Gastrocnemius medialis (tissue), 4 donors: ENCODE measurements at regions not wholly inside any gene's neighbourhood (a gene's known extent, or its start where the extent isn't known, plus 50 kb on each side); places are given as distances from the start of the nearest gene placed in this dataset.

Source experiments
- ATAC-seq, 2 donors: fragments of 150-250 bp; one replicate each; pipeline ENCODE4 v1.9.1; 2016
- DNase-seq, 2 donors: peaks; one replicate each; pipeline ENCODE4 v3.0.0-alpha.2; 2019
- H3K27ac ChIP-seq, 4 donors: fragments of 200-600 bp; sonication (generic); 1 replicate in 1 of 4; 2 replicates in 3 of 4; pipeline ENCODE4 v1.5.1; 2016 to 2018; ENCODE audit warnings: mild to moderate bottlenecking in 2 of 4, moderate library complexity in 1 of 4
- H3K27me3 ChIP-seq, 3 donors: fragments of 200-600 bp; sonication (generic) in 2 of 3; 1 replicate in 1 of 3; 2 replicates in 2 of 3; pipeline versions ENCODE4 v1.5.1 to v1.6.0; 2016 to 2019; ENCODE audit warnings: mild to moderate bottlenecking in 1 of 3, moderate library complexity in 1 of 3
- H3K36me3 ChIP-seq, 2 donors: fragments of 200-600 bp; sonication (generic) in 1 of 2; one replicate each; pipeline ENCODE4 v1.5.1; 2017 to 2018
- H3K4me1 ChIP-seq, 2 donors: fragments of 200-600 bp; sonication (generic) in 1 of 2; one replicate each; pipeline ENCODE4 v1.5.1; 2016 to 2017; ENCODE audit warnings: mild to moderate bottlenecking in 2 of 2
- H3K4me3 ChIP-seq, 4 donors: fragments of 200-600 bp; sonication (generic) in 3 of 4; 1 replicate in 1 of 4; 2 replicates in 3 of 4; pipeline ENCODE4 v1.5.1; 2016 to 2019; ENCODE audit warnings: mild to moderate bottlenecking in 2 of 4
- H3K9me3 ChIP-seq, 3 donors: fragments of 200-600 bp; sonication (generic) in 2 of 3; 1 replicate in 1 of 3; 2 replicates in 2 of 3; pipeline ENCODE4 v1.5.1; 2016 to 2019
- CTCF ChIP-seq, 5 experiments: fragments of 450-650 bp in 3 of 5; fragments of 200-600 bp in 2 of 5; sonication (generic) in 2 of 5; IDR thresholded peaks in 4 of 5; conservative IDR thresholded peaks in 1 of 5; 1 replicate in 4 of 5; 2 replicates in 1 of 5; pipeline ENCODE4 v1.5.1; 2016 to 2019; ENCODE audit warnings: antibody characterized with exemption in 5 of 5, mild to moderate bottlenecking in 3 of 5, moderate library complexity in 3 of 5
- POLR2A ChIP-seq, 2 donors: fragments of 450-650 bp; IDR thresholded peaks; one replicate each; pipeline ENCODE4 v1.6.1; 2017; ENCODE audit warnings: antibody characterized with exemption in 2 of 2, mild to moderate bottlenecking in 2 of 2, moderate library complexity in 2 of 2
- in situ Hi-C, 4 donors: fragments of 200-750 bp; cut with MboI; loops; one replicate each; pipeline versions ENCODE4 v1.15.0 to v1.8.0; 2017; ENCODE audit warnings: low sequenced_read_pairs in 4 of 4
- intact Hi-C: fragments of 100-400 bp; cut with DNase I; formaldehyde crosslinking; loops from one replicate; pipeline ENCODE4 v1.15.1; 2023; ENCODE audit warnings: low total_unique reads
- microRNA-seq, 2 donors: library from miRNA; unstranded; fragments of <30 nt; microRNA quantifications; one replicate each; pipeline ENCODE4, GENCODE V29; 2016; ENCODE audit warnings: borderline replicate concordance in 2 of 2

GRCh38 chr3:67318162-67318561 is 320.1 kb downstream of the KBTBD8 start:
- Histone ChIP-seq H3K9me3 (no peaks in the 10 kb centered on the region), H3K4me3 (no peak overlapping the region), H3K36me3 (no peaks in the 10 kb centered on the region), H3K4me1 (no peaks in the 10 kb centered on the region), H3K27ac (no peak overlapping the region), H3K27me3 (no peaks in the 10 kb centered on the region)
- no peak for ATAC-seq
- intact Hi-C loops (no loop called here), in situ Hi-C loops (no loop called here)
- TF ChIP-seq POLR2A (IDR thresholded peaks at IDR 0.05) = no peak
- TF ChIP-seq CTCF (IDR thresholded peaks at IDR 0.05 in 4 of 5, conservative IDR thresholded peaks at IDR 0.05 in 1 of 5) = no peak
- DNase-seq = no peak

GRCh38 chr3:67324554-67324953 is 326.4 kb downstream of the KBTBD8 start:
- no peaks in the 10 kb centered on the region for H3K9me3 ChIP-seq
- TF ChIP-seq POLR2A (IDR thresholded peaks at IDR 0.05) (no peak), CTCF (IDR thresholded peaks at IDR 0.05 in 4 of 5, conservative IDR thresholded peaks at IDR 0.05 in 1 of 5) (no peak)
- no peak for ATAC-seq
- H3K27ac ChIP-seq = no peak overlapping the region
- H3K36me3 ChIP-seq = no peaks in the 10 kb centered on the region
- no peaks in the 10 kb centered on the region for H3K4me1 ChIP-seq
- DNase-seq = no peak
- intact Hi-C loops (no loop called here), in situ Hi-C loops (no loop called here)
- H3K27me3 ChIP-seq = no peaks in the 10 kb centered on the region
- H3K4me3 ChIP-seq = no peak overlapping the region

Small RNA genes lying in the stretch of these regions (microRNA-seq; reads per million reads assigned to microRNA genes)
- 0 reads per million in 2 donors for gene MIR4272
